Urinary bladder (tissue), 3 donors: ENCODE measurements at regions not wholly inside any gene's neighbourhood (a gene's known extent, or its start where the extent isn't known, plus 50 kb on each side); places are given as distances from the start of the nearest gene placed in this dataset.
A peak's percentile ranks its signal among the peaks of the same experiment; 100 is the strongest.

Experiments used
- DNase-seq: peaks from one replicate; pipeline ENCODE4 v3.0.0-alpha.2; 2015; ENCODE audit errors: extremely low spot score
- H3K27ac ChIP-seq: one replicate; pipeline ENCODE4 v1.5.1; 2013; ENCODE audit warnings: low read depth, mild to moderate bottlenecking, moderate library complexity
- H3K36me3 ChIP-seq: one replicate; pipeline ENCODE4 v1.6.1; 2013; ENCODE audit warnings: mild to moderate bottlenecking, moderate library complexity; ENCODE audit not compliant: insufficient read depth
- H3K4me1 ChIP-seq: one replicate; pipeline ENCODE4 v1.6.1; 2013; ENCODE audit warnings: mild to moderate bottlenecking, moderate library complexity; ENCODE audit not compliant: insufficient read depth
- H3K4me3 ChIP-seq: one replicate; pipeline ENCODE4 v1.5.1; 2013; ENCODE audit warnings: low read depth, low read length
- WGBS: extraction: QIAGEN DNeasy Blood & Tissue Kit; methylation state at CpG from one replicate; pipeline ENCODE4 v1.1.7; 2013; 5-methylcytosine and 5-hydroxymethylcytosine counted together
- donor health status: healthy with polysubstance abuse.
- donor health status: healthy.

DNA sequence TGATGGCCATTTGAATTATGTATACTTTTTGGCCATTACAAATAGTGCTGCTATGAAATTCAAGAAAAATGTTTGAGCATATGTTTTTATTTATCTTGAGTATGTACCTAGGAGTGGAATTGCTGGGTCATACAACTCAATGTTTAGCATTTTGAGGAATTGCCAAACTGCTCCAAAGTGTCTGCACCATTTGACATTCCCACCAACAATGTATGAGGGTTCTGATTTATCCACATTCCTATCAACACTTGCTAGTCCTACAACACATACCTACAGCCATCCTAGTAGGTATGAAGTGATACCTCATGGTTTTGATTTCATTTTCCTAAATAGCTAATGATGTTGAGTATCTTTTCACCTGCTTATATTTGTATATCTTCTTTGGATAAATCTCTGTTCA, 165.5 kb downstream of the NOC3L start:
- no peak for DNase-seq
- Histone ChIP-seq H3K36me3 (no peaks in the 10 kb centered on the region), H3K27ac (no peak overlapping the region), H3K4me3 (no peak overlapping the region), H3K4me1 (no peaks in the 10 kb centered on the region)

DNA sequence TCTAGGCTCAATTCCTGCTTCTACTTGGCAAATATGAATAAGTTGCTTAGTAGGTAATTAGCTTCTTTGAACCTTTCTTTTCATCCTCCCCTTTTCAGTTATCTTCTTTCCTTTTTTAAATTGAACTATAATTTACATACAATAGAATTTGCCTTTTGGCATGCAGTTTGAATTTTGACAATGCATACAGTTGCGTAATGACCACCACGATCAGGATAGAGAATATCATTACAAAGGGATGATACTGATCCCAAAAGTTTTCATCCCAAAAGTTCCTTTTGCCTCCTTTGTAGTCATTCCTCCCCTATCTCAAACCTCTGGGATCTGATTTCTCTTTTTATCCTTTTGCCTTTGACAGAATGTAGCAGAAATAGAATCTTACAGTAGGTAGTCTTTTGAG, 164.4 kb downstream of the NOC3L start:
- no peaks in the 10 kb centered on the region for H3K36me3 ChIP-seq
- WGBS: 95% methylated on average over 2 of the region's 2 CpGs
- no peaks in the 10 kb centered on the region for H3K4me1 ChIP-seq
- H3K4me3 ChIP-seq: no peak overlapping the region
- H3K27ac ChIP-seq: no peak overlapping the region
- DNase-seq: no peak

DNA sequence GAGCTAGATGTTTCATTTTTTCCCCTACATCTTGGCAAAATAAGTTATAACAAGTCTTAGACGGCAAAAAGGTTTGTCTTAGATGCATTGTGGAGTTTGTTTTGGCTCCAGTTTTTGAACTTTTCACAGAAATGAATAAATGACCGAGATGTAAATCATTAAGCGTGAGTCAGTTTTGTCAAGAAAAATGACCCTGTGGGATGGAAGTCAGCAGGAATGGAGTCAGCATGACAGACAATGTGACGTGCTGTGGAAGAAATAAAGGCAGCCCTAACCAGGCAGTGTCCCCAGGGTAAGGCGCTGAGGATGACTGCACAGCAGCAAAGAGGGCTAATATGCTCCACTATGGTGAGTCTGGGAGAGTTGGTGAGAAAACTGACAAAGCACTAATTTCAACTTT, 163.2 kb downstream of the NOC3L start:
- WGBS: 55% methylated on average over 5 of the region's 5 CpGs
- no peaks in the 10 kb centered on the region for H3K4me1 ChIP-seq
- H3K27ac ChIP-seq: no peak overlapping the region
- H3K4me3 ChIP-seq: no peak overlapping the region
- H3K36me3 ChIP-seq: no peaks in the 10 kb centered on the region
- no peak for DNase-seq

DNA sequence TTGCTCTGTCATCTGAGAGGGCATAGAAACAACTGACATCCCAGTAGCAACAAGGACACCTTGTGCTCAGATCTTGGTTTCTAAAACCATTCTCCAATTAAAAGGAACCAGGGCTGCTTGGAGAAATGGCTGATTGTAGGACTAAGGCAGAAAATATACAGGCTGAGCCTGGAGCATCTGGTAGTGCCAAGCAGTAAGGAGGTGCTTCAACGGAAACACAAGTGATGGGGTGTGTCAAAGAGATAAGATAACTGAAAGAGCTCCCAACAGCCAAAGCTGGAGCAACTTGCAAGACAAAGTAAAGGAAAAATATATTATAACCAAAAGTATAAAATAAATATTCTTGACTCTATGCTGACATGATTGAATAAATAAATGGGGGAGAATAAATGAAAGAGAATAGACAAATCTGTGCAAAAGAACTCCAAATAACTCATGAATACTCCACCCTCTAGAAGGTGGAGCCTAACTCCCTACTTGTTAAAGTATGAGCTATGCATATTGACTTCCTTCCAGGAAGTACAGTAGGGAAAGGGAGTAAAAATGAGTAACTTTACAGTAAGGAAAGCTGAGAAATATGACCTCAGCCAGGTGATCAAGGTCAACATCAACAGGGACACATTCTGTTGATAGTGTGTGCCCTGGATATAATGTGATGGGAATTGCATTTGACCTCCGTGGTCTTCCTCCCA, 162.4 kb downstream of the NOC3L start:
- 89% methylated on average over 2 of the region's 2 CpGs for WGBS
- Histone ChIP-seq H3K4me1 (no peaks in the 10 kb centered on the region), H3K4me3 (no peak overlapping the region), H3K27ac (no peak overlapping the region), H3K36me3 (no peaks in the 10 kb centered on the region)
- DNase-seq: no peak

GRCh38 chr10:94205396-94205831, 157.3 kb downstream of the NOC3L start:
- H3K4me1 ChIP-seq: no peaks in the 10 kb centered on the region
- no peak overlapping the region for H3K4me3 ChIP-seq
- no peak overlapping the region for H3K27ac ChIP-seq
- WGBS: 40% methylated on average over 3 of the region's 3 CpGs
- no peak for DNase-seq
- no peaks in the 10 kb centered on the region for H3K36me3 ChIP-seq

- 81% methylated on average over 2 of the region's 2 CpGs for WGBS
- Histone ChIP-seq H3K27ac (no peak overlapping the region), H3K36me3 (no peaks in the 10 kb centered on the region), H3K4me3 (no peak overlapping the region), H3K4me1 (no peaks in the 10 kb centered on the region)
- no peak for DNase-seq
Measured at GRCh38 chr10:94206176-94206575, 156.6 kb downstream of the NOC3L start.

GRCh38 chr10:94208315-94208714, 154.4 kb downstream of the NOC3L start:
- Histone ChIP-seq H3K27ac (no peak overlapping the region), H3K36me3 (no peaks in the 10 kb centered on the region), H3K4me3 (no peak overlapping the region), H3K4me1 (no peaks in the 10 kb centered on the region)
- DNase-seq: no peak
- WGBS: 96% methylated on average over 1 of the region's 1 CpG

GRCh38 chr10:94210440-94211168, 152.1 kb downstream of the NOC3L start:
- H3K4me3 ChIP-seq: no peak overlapping the region
- no peak overlapping the region for H3K27ac ChIP-seq
- H3K36me3 ChIP-seq: no peaks in the 10 kb centered on the region
- DNase-seq: no peak
- 64% methylated on average over 5 of the region's 5 CpGs for WGBS
- H3K4me1 ChIP-seq: no peaks in the 10 kb centered on the region

DNA sequence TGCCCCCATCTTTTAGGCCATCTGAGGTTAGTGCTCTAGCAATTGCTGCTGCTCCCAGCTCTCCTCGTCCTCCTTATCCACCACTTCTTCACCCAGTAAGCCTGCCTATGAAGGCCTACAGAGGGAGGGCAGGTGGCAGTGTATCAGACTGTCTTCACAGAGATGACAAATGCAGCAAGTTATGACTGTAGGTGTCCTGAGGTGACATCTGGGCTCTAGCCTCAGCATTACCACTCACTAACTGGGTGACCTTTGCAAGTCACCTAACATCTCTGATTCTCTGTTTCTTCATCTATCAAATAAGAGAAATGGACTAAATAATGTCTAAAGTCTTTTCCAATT, 151.6 kb downstream of the NOC3L start:
- DNase-seq: no peak
- no peak overlapping the region for H3K4me3 ChIP-seq
- no peaks in the 10 kb centered on the region for H3K36me3 ChIP-seq
- WGBS: 91% methylated on average over 1 of the region's 1 CpG
- no peaks in the 10 kb centered on the region for H3K4me1 ChIP-seq
- no peak overlapping the region for H3K27ac ChIP-seq

DNA sequence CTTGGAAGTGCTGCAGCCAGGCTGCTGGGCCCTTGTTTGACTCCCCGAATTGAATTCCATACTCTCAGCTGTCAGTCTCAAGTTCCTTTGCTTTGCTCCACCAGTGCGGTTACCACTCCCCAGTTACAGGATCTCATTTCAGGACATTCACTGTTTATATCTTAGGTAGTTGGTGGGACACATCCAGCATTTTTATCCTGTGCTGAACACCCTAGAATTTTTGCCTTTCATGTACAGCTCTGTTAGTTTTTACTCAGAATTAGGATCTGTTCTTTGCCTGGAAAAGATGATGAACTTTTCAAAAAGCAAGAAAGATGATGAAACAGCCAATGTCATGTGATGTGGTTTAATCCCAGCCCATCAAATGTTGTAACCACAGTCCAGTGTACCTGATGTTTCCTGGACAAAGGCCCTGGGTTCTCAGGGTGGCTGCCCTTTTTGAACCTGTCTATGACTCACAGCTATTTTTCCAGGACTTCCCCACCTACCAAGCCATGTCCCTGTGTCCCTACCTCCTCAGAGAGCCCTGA, 149.7 kb downstream of the NOC3L start:
- Histone ChIP-seq H3K36me3 (no peaks in the 10 kb centered on the region), H3K4me3 (no peak overlapping the region), H3K27ac (peak overlapping the region; percentile 41), H3K4me1 (no peaks in the 10 kb centered on the region)
- 86% methylated on average over 2 of the region's 2 CpGs for WGBS
- no peak for DNase-seq

- Histone ChIP-seq H3K36me3 (no peaks in the 10 kb centered on the region), H3K27ac (no peak overlapping the region), H3K4me3 (no peak overlapping the region), H3K4me1 (no peaks in the 10 kb centered on the region)
- WGBS: 67% methylated on average over 3 of the region's 3 CpGs
- no peak for DNase-seq
Measured at GRCh38 chr10:94213980-94214379, 148.8 kb downstream of the NOC3L start.

- H3K36me3 ChIP-seq: no peaks in the 10 kb centered on the region
- no peak overlapping the region for H3K27ac ChIP-seq
- WGBS: 86% methylated on average over 7 of the region's 7 CpGs
- H3K4me3 ChIP-seq: no peak overlapping the region
- DNase-seq: no peak
- H3K4me1 ChIP-seq: no peaks in the 10 kb centered on the region
Measured at GRCh38 chr10:94214481-94214893, 148.3 kb downstream of the NOC3L start.

GRCh38 chr10:94216201-94216600, 146.5 kb downstream of the NOC3L start:
- Histone ChIP-seq H3K27ac (no peak overlapping the region), H3K36me3 (no peaks in the 10 kb centered on the region), H3K4me3 (no peak overlapping the region), H3K4me1 (no peaks in the 10 kb centered on the region)
- DNase-seq: no peak
- 93% methylated on average over 4 of the region's 4 CpGs for WGBS

- Histone ChIP-seq H3K4me3 (no peak overlapping the region), H3K36me3 (no peaks in the 10 kb centered on the region), H3K4me1 (no peaks in the 10 kb centered on the region), H3K27ac (no peak overlapping the region)
- no peak for DNase-seq
Measured at GRCh38 chr10:94217411-94217810, 145.3 kb downstream of the NOC3L start.
